ENCODE measurements at regions not wholly inside any gene's neighbourhood (a gene's known extent, or its start where the extent isn't known, plus 50 kb on each side); places are given as distances from the start of the nearest gene placed in this dataset.

GRCh38 chr2:2422621-2423020 is 91.5 kb upstream of the MYT1L start:
- FAIRE-seq: no peak

GRCh38 chr2:2413525-2413924 is 82.5 kb upstream of the MYT1L start:
- FAIRE-seq: no peak
- DNase-seq (ENCODE audit: low spot score): no peak

More at GRCh38 chr2:2422621-2423020, 91.5 kb upstream of the MYT1L start:
- no peak for DNase-seq (ENCODE audit: low spot score)

GRCh38 chr2:2410987-2411386 is 79.9 kb upstream of the MYT1L start:
- no peak for FAIRE-seq

GRCh38 chr2:2409481-2409880 is 78.4 kb upstream of the MYT1L start:
- FAIRE-seq: no peak

More at GRCh38 chr2:2410987-2411386, 79.9 kb upstream of the MYT1L start:
- DNase-seq (ENCODE audit: low spot score): no peak

GRCh38 chr2:2405780-2406179 is 74.7 kb upstream of the MYT1L start:
- DNase-seq (ENCODE audit: low spot score) (no peak), FAIRE-seq (no peak)

More at GRCh38 chr2:2409481-2409880, 78.4 kb upstream of the MYT1L start:
- no peak for DNase-seq (ENCODE audit: low spot score)

GRCh38 chr2:2400286-2401038 is 69.4 kb upstream of the MYT1L start:
- FAIRE-seq (no peak), DNase-seq (ENCODE audit: low spot score) (no peak)

GRCh38 chr2:2399396-2399795 is 68.3 kb upstream of the MYT1L start:
- FAIRE-seq (no peak), DNase-seq (ENCODE audit: low spot score) (no peak)

- no peak for DNase-seq (ENCODE audit: low spot score)
- no peak for FAIRE-seq
These were observed 61.3 kb upstream of the MYT1L start for GRCh38 chr2:2392332-2392731.

GRCh38 chr2:2389215-2389614 is 58.1 kb upstream of the MYT1L start:
- DNase-seq (ENCODE audit: low spot score) (no peak), FAIRE-seq (no peak)

Measured in RCC 7860 (cell line).